Thyroid gland (tissue), 4 donors: ENCODE measurements at regions not wholly inside any gene's neighbourhood (a gene's known extent, or its start where the extent isn't known, plus 50 kb on each side); places are given as distances from the start of the nearest gene placed in this dataset.

Experiments
- CTCF ChIP-seq, 6 experiments: fragments of 200-600 bp in 3 of 6; fragments of 450-650 bp in 3 of 6; sonication (generic) in 3 of 6; IDR thresholded peaks; one replicate each; pipeline ENCODE4 v1.5.1; 2016 to 2019; ENCODE audit warnings: antibody characterized with exemption in 6 of 6, mild to moderate bottlenecking in 2 of 6, inconsistent platforms in 1 of 6, moderate library complexity in 1 of 6
- POLR2A ChIP-seq, 2 donors: fragments of 450-650 bp; IDR thresholded peaks; one replicate each; pipeline ENCODE4 v1.6.1; 2017; ENCODE audit warnings: antibody characterized with exemption in 2 of 2, mild to moderate bottlenecking in 2 of 2, moderate library complexity in 1 of 2

- TF ChIP-seq POLR2A (IDR thresholded peaks at IDR 0.05): no peak
- no peak for TF ChIP-seq CTCF (IDR thresholded peaks at IDR 0.05)
Observed at GRCh38 chr5:68964679-68965078, 129.1 kb upstream of the SLC30A5 start.
